Osteoblast (primary cell): ENCODE measurements at regions not wholly inside any gene's neighbourhood (a gene's known extent, or its start where the extent isn't known, plus 50 kb on each side); places are given as distances from the start of the nearest gene placed in this dataset.

Source experiments
- DNase-seq: peaks from one replicate; pipeline ENCODE4 v3.0.0; 2011; ENCODE audit warnings: low spot score, mixed read lengths; ENCODE audit not compliant: insufficient read length; ENCODE audit errors: missing footprints
- H2AFZ ChIP-seq: 2 replicates; pipeline ENCODE4 v1.6.0; 2011; ENCODE audit warnings: mild to moderate bottlenecking, low read length
- H3K27ac ChIP-seq: 2 replicates; pipeline ENCODE4 v1.5.1; 2011; ENCODE audit warnings: mild to moderate bottlenecking, low read depth, low read length, moderate library complexity
- H3K27me3 ChIP-seq: 2 replicates; pipeline ENCODE4 v1.6.0; 2012; ENCODE audit warnings: mild to moderate bottlenecking, control low read depth, inconsistent platforms, low read length, moderate library complexity; ENCODE audit not compliant: insufficient read depth
- H3K36me3 ChIP-seq: 2 replicates; pipeline ENCODE4 v1.5.1; 2011; ENCODE audit warnings: mild to moderate bottlenecking, low read length, control low read depth, moderate library complexity; ENCODE audit not compliant: insufficient read depth
- H3K4me1 ChIP-seq: 2 replicates; pipeline ENCODE4 v1.5.1; 2011; ENCODE audit warnings: mild to moderate bottlenecking, low read length, control low read depth, moderate library complexity; ENCODE audit not compliant: insufficient read depth
- H3K4me2 ChIP-seq: 2 replicates; pipeline ENCODE4 v1.6.0; 2011; ENCODE audit warnings: mild to moderate bottlenecking, low read length; ENCODE audit not compliant: insufficient read depth
- H3K4me3 ChIP-seq: fragments of 200-600 bp; sonication (generic); 3 replicates; pipeline ENCODE4 v1.5.1; 2012; ENCODE audit warnings: mild to moderate bottlenecking, low read length, inconsistent platforms; ENCODE audit not compliant: insufficient read depth
- H3K79me2 ChIP-seq: 2 replicates; pipeline ENCODE4 v1.6.0; 2012; ENCODE audit warnings: mild to moderate bottlenecking, low read length, control low read depth, inconsistent platforms; ENCODE audit not compliant: insufficient read depth
- H3K9me3 ChIP-seq: 2 replicates; pipeline ENCODE4 v1.5.1; 2011; ENCODE audit warnings: low read depth, low read length, control low read depth
- H4K20me1 ChIP-seq: 2 replicates; pipeline ENCODE4 v1.6.0; 2012; ENCODE audit warnings: mild to moderate bottlenecking, low read length, control low read depth; ENCODE audit not compliant: insufficient read depth
- CTCF ChIP-seq: IDR thresholded peaks from 2 replicates; pipeline ENCODE4 v1.5.1; 2011; ENCODE audit warnings: mild to moderate bottlenecking, low read depth, low read length, moderate library complexity; ENCODE audit errors: extremely low read depth

GRCh38 chr6:120484146-120484545 lies 850.1 kb downstream of the TBC1D32 start:
- no peak for TF ChIP-seq CTCF
- H3K27me3 ChIP-seq: no peaks in the 10 kb centered on the region
- no peak overlapping the region for H2AFZ ChIP-seq
- H3K9me3 ChIP-seq: no peaks in the 10 kb centered on the region
- no peaks in the 10 kb centered on the region for H3K79me2 ChIP-seq
- no peak overlapping the region for H3K4me2 ChIP-seq
- H3K4me1 ChIP-seq: no peaks in the 10 kb centered on the region
- no peaks in the 10 kb centered on the region for H4K20me1 ChIP-seq
- DNase-seq: no peak
- no peaks in the 10 kb centered on the region for H3K36me3 ChIP-seq
- no peak overlapping the region for H3K27ac ChIP-seq
- H3K4me3 ChIP-seq: no peak overlapping the region

- DNase-seq: no peak
- no peak for TF ChIP-seq CTCF
- no peaks in the 10 kb centered on the region for H4K20me1 ChIP-seq
- no peaks in the 10 kb centered on the region for H3K36me3 ChIP-seq
- no peaks in the 10 kb centered on the region for H3K9me3 ChIP-seq
- no peak overlapping the region for H2AFZ ChIP-seq
- H3K4me2 ChIP-seq: no peak overlapping the region
- no peaks in the 10 kb centered on the region for H3K4me1 ChIP-seq
- H3K27ac ChIP-seq: no peak overlapping the region
- H3K4me3 ChIP-seq: no peak overlapping the region
- no peaks in the 10 kb centered on the region for H3K79me2 ChIP-seq
- no peaks in the 10 kb centered on the region for H3K27me3 ChIP-seq
Observed at GRCh38 chr6:120478650-120479049, 855.6 kb downstream of the TBC1D32 start.

GRCh38 chr6:120473804-120474203 lies 860.5 kb downstream of the TBC1D32 start:
- H3K79me2 ChIP-seq: no peaks in the 10 kb centered on the region
- no peaks in the 10 kb centered on the region for H3K27me3 ChIP-seq
- no peaks in the 10 kb centered on the region for H3K4me1 ChIP-seq
- no peak for TF ChIP-seq CTCF
- no peak overlapping the region for H2AFZ ChIP-seq
- no peak overlapping the region for H3K4me3 ChIP-seq
- H3K9me3 ChIP-seq: no peaks in the 10 kb centered on the region
- no peak overlapping the region for H3K4me2 ChIP-seq
- no peaks in the 10 kb centered on the region for H4K20me1 ChIP-seq
- H3K27ac ChIP-seq: no peak overlapping the region
- no peaks in the 10 kb centered on the region for H3K36me3 ChIP-seq
- no peak for DNase-seq

- H3K4me3 ChIP-seq: no peak overlapping the region
- H3K4me1 ChIP-seq: no peaks in the 10 kb centered on the region
- H2AFZ ChIP-seq: no peak overlapping the region
- H3K9me3 ChIP-seq: no peaks in the 10 kb centered on the region
- H3K4me2 ChIP-seq: no peak overlapping the region
- H3K79me2 ChIP-seq: no peaks in the 10 kb centered on the region
- no peak for TF ChIP-seq CTCF
- no peak for DNase-seq
- H3K27me3 ChIP-seq: no peaks in the 10 kb centered on the region
- no peaks in the 10 kb centered on the region for H4K20me1 ChIP-seq
- H3K36me3 ChIP-seq: no peaks in the 10 kb centered on the region
- no peak overlapping the region for H3K27ac ChIP-seq
Observed at GRCh38 chr6:120468486-120468885, 865.8 kb downstream of the TBC1D32 start.
